Endodermal cell (in vitro differentiated cells): ENCODE measurements at regions not wholly inside any gene's neighbourhood (a gene's known extent, or its start where the extent isn't known, plus 50 kb on each side); places are given as distances from the start of the nearest gene placed in this dataset.
A peak's percentile ranks its signal among the peaks of the same experiment; 100 is the strongest.

Experiments
- DNase-seq: peaks from one replicate; pipeline ENCODE4 v3.0.0-alpha.2; 2017
- H3K27ac ChIP-seq: 2 replicates; pipeline ENCODE4 v1.5.1; 2013; ENCODE audit warnings: mild to moderate bottlenecking, low read depth, low read length, moderate library complexity
- H3K27me3 ChIP-seq: 2 replicates; pipeline ENCODE4 v1.6.1; 2013; ENCODE audit warnings: mild to moderate bottlenecking, low read length, moderate library complexity; ENCODE audit not compliant: insufficient read depth, control insufficient read depth, poor library complexity, severe bottlenecking
- H3K36me3 ChIP-seq: 2 replicates; pipeline ENCODE4 v1.7.0; 2013; ENCODE audit warnings: mild to moderate bottlenecking, low read length, moderate library complexity; ENCODE audit not compliant: control insufficient read depth, insufficient read depth
- H3K4me1 ChIP-seq: one replicate; pipeline ENCODE4 v1.7.0; 2013; ENCODE audit warnings: low read length; ENCODE audit not compliant: control insufficient read depth, insufficient read depth
- H3K4me3 ChIP-seq: 2 replicates; pipeline ENCODE4 v1.5.1; 2013; ENCODE audit warnings: mild to moderate bottlenecking, low read length, moderate library complexity
- H3K9ac ChIP-seq: 2 replicates; pipeline ENCODE4 v1.6.1; 2013; ENCODE audit warnings: mild to moderate bottlenecking, low read length, moderate library complexity; ENCODE audit not compliant: poor library complexity, severe bottlenecking; ENCODE audit errors: extremely low read depth
- H3K9me3 ChIP-seq: 2 replicates; pipeline ENCODE4 v1.6.1; 2013; ENCODE audit warnings: mild to moderate bottlenecking, low read length, moderate library complexity; ENCODE audit not compliant: control insufficient read depth
- H3K27ac Mint-ChIP-seq: 2 replicates; pipeline ENCODE4 v1.8.0; 2020; ENCODE audit warnings: mixed read lengths
- H3K27me3 Mint-ChIP-seq: 2 replicates; pipeline ENCODE4 v1.8.0; 2021; ENCODE audit warnings: mild to moderate bottlenecking, mixed read lengths; ENCODE audit not compliant: insufficient read depth
- H3K36me3 Mint-ChIP-seq: 2 replicates; pipeline ENCODE4 v1.8.0; 2020; ENCODE audit warnings: low read depth, mixed read lengths
- H3K4me1 Mint-ChIP-seq: 2 replicates; pipeline ENCODE4 v1.8.0; 2020; ENCODE audit warnings: mixed read lengths
- H3K4me3 Mint-ChIP-seq: 2 replicates; pipeline ENCODE4 v1.8.0; 2020; ENCODE audit warnings: mild to moderate bottlenecking, moderate library complexity, mixed read lengths
- H3K9me3 Mint-ChIP-seq: 2 replicates; pipeline ENCODE4 v1.8.0; 2020; ENCODE audit warnings: mild to moderate bottlenecking, mixed read lengths
- WGBS, 2 experiments: methylation state at CpG; one replicate each; pipeline versions ENCODE4 v1.1.5 to v1.1.7; 2013; ENCODE audit warnings: missing lambda C conversion rate in 2 of 2, mixed read lengths in 1 of 2; ENCODE audit not compliant: insufficient coverage in 1 of 2, insufficient read length in 1 of 2; 5-methylcytosine and 5-hydroxymethylcytosine counted together
- TF ChIP-seq, protein P1 (sequence below): fragments of 200-600 bp; sonication (generic); conservative IDR thresholded peaks from 2 replicates; pipeline ENCODE4 v1.5.0; 2021; ENCODE audit warnings: antibody characterized with exemption, mild to moderate bottlenecking

DNA sequence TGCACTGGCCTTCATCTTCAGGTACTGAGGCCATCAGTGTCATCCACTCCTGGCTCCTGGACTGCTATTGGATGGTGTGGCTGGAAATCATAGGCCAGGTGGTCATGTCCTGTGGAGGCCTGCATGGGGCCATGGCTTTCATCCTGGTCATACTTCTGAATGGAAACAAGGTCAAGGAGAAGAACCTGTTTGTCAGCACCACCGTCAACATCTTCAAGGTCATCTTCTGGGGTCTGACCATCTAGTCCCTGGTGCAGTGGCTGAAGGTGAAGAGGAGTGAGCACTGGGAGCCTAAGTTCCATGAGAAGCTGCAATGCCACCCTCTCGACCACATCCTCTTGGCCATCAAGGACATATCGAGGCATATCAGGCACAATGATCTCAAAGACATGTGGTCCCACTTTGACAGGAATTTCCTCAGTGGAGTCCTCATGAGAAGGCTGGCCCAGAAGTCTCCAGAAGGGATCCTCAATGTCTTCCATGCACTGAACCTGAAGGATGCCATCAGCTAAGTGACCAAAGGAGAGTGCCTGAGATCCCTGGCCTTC lies 120.0 kb upstream of the SERPIND1 start:
- Mint-ChIP-seq H3K9me3 (no peaks in the 10 kb centered on the region), H3K4me1 (no peaks in the 10 kb centered on the region), H3K27me3 (peaks cover 21% of the 10 kb centered on the region), H3K4me3 (no peak overlapping the region), H3K36me3 (no peaks in the 10 kb centered on the region), H3K27ac (no peak overlapping the region)
- Histone ChIP-seq H3K9ac (no peak overlapping the region), H3K36me3 (no peaks in the 10 kb centered on the region), H3K9me3 (no peaks in the 10 kb centered on the region), H3K4me3 (no peak overlapping the region), H3K27me3 (peaks cover 12% of the 10 kb centered on the region), H3K4me1 (no peaks in the 10 kb centered on the region), H3K27ac (no peak overlapping the region)
- WGBS, 2 experiments: 87 to 90% methylated on average over 3 of the region's 3 CpGs
- DNase-seq: no peak
- TF ChIP-seq, protein P1, sequence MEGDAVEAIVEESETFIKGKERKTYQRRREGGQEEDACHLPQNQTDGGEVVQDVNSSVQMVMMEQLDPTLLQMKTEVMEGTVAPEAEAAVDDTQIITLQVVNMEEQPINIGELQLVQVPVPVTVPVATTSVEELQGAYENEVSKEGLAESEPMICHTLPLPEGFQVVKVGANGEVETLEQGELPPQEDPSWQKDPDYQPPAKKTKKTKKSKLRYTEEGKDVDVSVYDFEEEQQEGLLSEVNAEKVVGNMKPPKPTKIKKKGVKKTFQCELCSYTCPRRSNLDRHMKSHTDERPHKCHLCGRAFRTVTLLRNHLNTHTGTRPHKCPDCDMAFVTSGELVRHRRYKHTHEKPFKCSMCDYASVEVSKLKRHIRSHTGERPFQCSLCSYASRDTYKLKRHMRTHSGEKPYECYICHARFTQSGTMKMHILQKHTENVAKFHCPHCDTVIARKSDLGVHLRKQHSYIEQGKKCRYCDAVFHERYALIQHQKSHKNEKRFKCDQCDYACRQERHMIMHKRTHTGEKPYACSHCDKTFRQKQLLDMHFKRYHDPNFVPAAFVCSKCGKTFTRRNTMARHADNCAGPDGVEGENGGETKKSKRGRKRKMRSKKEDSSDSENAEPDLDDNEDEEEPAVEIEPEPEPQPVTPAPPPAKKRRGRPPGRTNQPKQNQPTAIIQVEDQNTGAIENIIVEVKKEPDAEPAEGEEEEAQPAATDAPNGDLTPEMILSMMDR: no peak

GRCh38 chr22:20654343-20655208 lies 119.3 kb upstream of the SERPIND1 start:
- TF ChIP-seq, protein P1: no peak
- Mint-ChIP-seq H3K27ac (no peak overlapping the region), H3K27me3 (peaks cover 28% of the 10 kb centered on the region), H3K9me3 (no peaks in the 10 kb centered on the region), H3K36me3 (no peaks in the 10 kb centered on the region), H3K4me3 (no peak overlapping the region), H3K4me1 (no peaks in the 10 kb centered on the region)
- H3K9ac ChIP-seq: no peak overlapping the region
- H3K36me3 ChIP-seq: no peaks in the 10 kb centered on the region
- WGBS, 2 experiments: 91 to 94% methylated on average over 20 of the region's 20 CpGs
- no peaks in the 10 kb centered on the region for H3K4me1 ChIP-seq
- no peaks in the 10 kb centered on the region for H3K9me3 ChIP-seq
- peaks cover 19% of the 10 kb centered on the region for H3K27me3 ChIP-seq
- H3K27ac ChIP-seq: no peak overlapping the region
- DNase-seq: peak; percentile 53
- H3K4me3 ChIP-seq: no peak overlapping the region

GRCh38 chr22:20655623-20656022 lies 118.3 kb upstream of the SERPIND1 start:
- Histone ChIP-seq H3K9me3 (no peaks in the 10 kb centered on the region), H3K27ac (no peak overlapping the region), H3K27me3 (peaks cover 22% of the 10 kb centered on the region), H3K4me3 (no peak overlapping the region), H3K36me3 (no peaks in the 10 kb centered on the region), H3K9ac (no peak overlapping the region), H3K4me1 (no peaks in the 10 kb centered on the region)
- DNase-seq: no peak
- Mint-ChIP-seq H3K9me3 (no peaks in the 10 kb centered on the region), H3K27me3 (peaks cover 30% of the 10 kb centered on the region), H3K4me3 (no peak overlapping the region), H3K27ac (no peak overlapping the region), H3K4me1 (no peaks in the 10 kb centered on the region), H3K36me3 (no peaks in the 10 kb centered on the region)
- TF ChIP-seq, protein P1: no peak
